Right ventricle myocardium superior (tissue), 1 donor: ENCODE measurements at regions not wholly inside any gene's neighbourhood (a gene's known extent, or its start where the extent isn't known, plus 50 kb on each side); places are given as distances from the start of the nearest gene placed in this dataset.
"Not testable (repeated sequence)": the region's sequence is repeated elsewhere in the genome, so short reads cannot be mapped to it uniquely, and the experiment has no call there.

ENCODE experiments used
- ATAC-seq: fragments of 200-7000 bp; cut with Tn5 transposase; one replicate; pipeline ENCODE4 v1.9.1; 2020; ENCODE audit warnings: mild to moderate bottlenecking; ENCODE audit not compliant: poor library complexity
- DNase-seq: peaks from one replicate; pipeline ENCODE4 v3.0.0-alpha.2; 2020
- intact Hi-C: fragments of 100-400 bp; cut with DNase I; formaldehyde crosslinking; loops from one replicate; pipeline ENCODE4 v1.11.2; 2022
- donor health status: DM: no; HTN: yes; CAD: no; lungs with severe emphysema.

- ATAC-seq (no peak), DNase-seq (no peak)
- intact Hi-C loops: no loop called here
Observed at GRCh38 chr22:42184852-42185251, 54.2 kb upstream of the CYP2D6 start.

DNA sequence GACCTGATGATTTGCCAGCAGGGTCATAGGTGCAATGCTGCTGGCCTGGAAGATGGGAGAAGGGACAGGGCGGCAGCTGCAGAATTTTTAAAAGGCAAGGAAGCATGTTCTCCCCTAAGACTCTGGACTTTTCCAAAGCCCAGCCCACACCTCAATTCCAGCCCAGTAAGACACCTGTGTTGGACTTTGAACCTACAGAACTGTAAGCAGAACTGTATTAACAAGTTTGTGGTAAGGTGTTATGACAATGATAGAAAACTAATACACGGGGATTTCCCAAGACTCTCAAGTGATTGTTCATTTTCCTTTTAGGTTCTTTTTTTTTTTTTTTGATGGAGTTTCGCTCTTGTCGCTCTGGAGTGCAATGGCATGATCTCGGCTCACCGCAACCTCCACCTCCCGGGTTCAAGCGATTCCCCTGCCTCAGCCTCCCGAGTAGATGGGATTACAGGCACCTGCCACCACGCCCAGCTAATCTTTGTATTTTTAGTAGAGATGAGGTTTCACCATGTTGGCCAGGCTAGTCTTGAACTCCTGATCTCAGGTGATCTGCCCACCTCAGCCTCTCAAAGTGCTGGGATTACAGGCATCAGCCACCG is 53.0 kb upstream of the CYP2D6 start:
- intact Hi-C loops, DNase-seq, ATAC-seq: not testable (repeated sequence)

GRCh38 chr22:42180349-42180842 is 49.8 kb upstream of the CYP2D6 start:
- DNase-seq (no peak), ATAC-seq (peak; percentile 61)
- intact Hi-C loops: no loop called here
